GM23338 (cell line): ENCODE measurements at regions not wholly inside any gene's neighbourhood (a gene's known extent, or its start where the extent isn't known, plus 50 kb on each side); places are given as distances from the start of the nearest gene placed in this dataset.

Experiments used
- ATAC-seq: fragments of 200-7000 bp; cut with Tn5 transposase; 3 replicates; pipeline ENCODE4 v1.9.1; 2020
- DNase-seq: peaks from one replicate; pipeline ENCODE4 v3.0.0-alpha.2; 2015; ENCODE audit warnings: low spot score
- H2AFZ ChIP-seq: fragments of 200-600 bp; sonication (generic); 2 replicates; pipeline ENCODE4 v1.8.0; 2016; ENCODE audit warnings: antibody characterized with exemption, mild to moderate bottlenecking, moderate library complexity
- H3F3A ChIP-seq: fragments of 200-600 bp; sonication (generic); replicated peaks from 2 replicates; pipeline ENCODE4 v1.8.0; 2017; ENCODE audit warnings: antibody characterized with exemption, mixed run types, low read depth
- H3K27ac ChIP-seq: fragments of 200-600 bp; sonication (generic); 2 replicates; pipeline ENCODE4 v1.6.1; 2016; ENCODE audit warnings: low read depth
- H3K27me3 ChIP-seq: fragments of 200-600 bp; sonication (generic); 2 replicates; pipeline ENCODE4 v1.8.0; 2016; ENCODE audit warnings: mild to moderate bottlenecking, mixed run types, moderate library complexity; ENCODE audit not compliant: insufficient read depth
- H3K36me3 ChIP-seq: fragments of 200-600 bp; sonication (generic); 2 replicates; pipeline ENCODE4 v1.8.0; 2016; ENCODE audit warnings: mild to moderate bottlenecking; ENCODE audit not compliant: insufficient read depth
- H3K4me1 ChIP-seq: fragments of 200-600 bp; sonication (generic); 2 replicates; pipeline ENCODE4 v1.8.0; 2016; ENCODE audit warnings: mild to moderate bottlenecking, moderate library complexity; ENCODE audit not compliant: insufficient read depth
- H3K4me2 ChIP-seq: fragments of 200-600 bp; sonication (generic); 2 replicates; pipeline ENCODE4 v1.7.1; 2017; ENCODE audit warnings: mixed run types
- H3K4me3 ChIP-seq: fragments of 200-600 bp; sonication (generic); 2 replicates; pipeline ENCODE4 v1.6.1; 2016; ENCODE audit warnings: mixed run types
- H3K79me2 ChIP-seq: fragments of 200-600 bp; sonication (generic); replicated peaks from 2 replicates; pipeline ENCODE4 v1.8.0; 2017; ENCODE audit warnings: mild to moderate bottlenecking; ENCODE audit not compliant: insufficient read depth
- H3K9me2 ChIP-seq: fragments of 200-600 bp; sonication (generic); 2 replicates; pipeline ENCODE4 v1.8.0; 2017; ENCODE audit not compliant: insufficient read depth
- H4K20me1 ChIP-seq: fragments of 200-600 bp; sonication (generic); replicated peaks from 2 replicates; pipeline ENCODE4 v1.8.0; 2017; ENCODE audit warnings: mild to moderate bottlenecking; ENCODE audit not compliant: insufficient read depth
- H3K27ac Mint-ChIP-seq: 2 replicates; pipeline ENCODE4 v1.8.0; 2020; ENCODE audit warnings: inconsistent platforms, mild to moderate bottlenecking, moderate library complexity, mixed read lengths
- H3K27me3 Mint-ChIP-seq: 3 replicates; pipeline ENCODE4 v1.8.0; 2022; ENCODE audit warnings: low read depth, mild to moderate bottlenecking, moderate library complexity, mixed read lengths, inconsistent platforms; ENCODE audit not compliant: insufficient read depth, poor library complexity
- H3K36me3 Mint-ChIP-seq: 3 replicates; pipeline ENCODE4 v1.8.0; 2021; ENCODE audit warnings: low read depth, mild to moderate bottlenecking, inconsistent platforms, moderate library complexity, mixed read lengths
- H3K4me1 Mint-ChIP-seq: 3 replicates; pipeline ENCODE4 v1.8.0; 2020; ENCODE audit warnings: mild to moderate bottlenecking, inconsistent platforms, mixed read lengths
- H3K4me3 Mint-ChIP-seq: 3 replicates; pipeline ENCODE4 v1.8.0; 2021; ENCODE audit warnings: moderate library complexity, mild to moderate bottlenecking, inconsistent platforms, mixed read lengths
- H3K9me3 Mint-ChIP-seq: 3 replicates; pipeline ENCODE4 v1.8.0; 2020; ENCODE audit warnings: moderate library complexity, mild to moderate bottlenecking, inconsistent platforms, mixed read lengths
- CREB1 ChIP-seq: fragments of 250-450 bp; sonication (Bioruptor Pico); IDR thresholded peaks from 2 replicates; pipeline ENCODE4 v1.5.0; 2020; ENCODE audit warnings: low read depth, mild to moderate bottlenecking, moderate library complexity
- EZH2 ChIP-seq: fragments of 200-600 bp; sonication (generic); IDR thresholded peaks from one replicate; pipeline ENCODE4 v1.8.0; 2017; ENCODE audit warnings: antibody characterized with exemption, mild to moderate bottlenecking, low read depth; ENCODE audit not compliant: unreplicated experiment
- EZH2phosphoT487 ChIP-seq: fragments of 200-600 bp; sonication (generic); IDR thresholded peaks from one replicate; pipeline ENCODE4 v1.8.1; 2018; ENCODE audit warnings: antibody characterized with exemption; ENCODE audit not compliant: unreplicated experiment
- JUNB ChIP-seq: IDR thresholded peaks from one replicate; pipeline ENCODE4 v1.6.1; 2016; ENCODE audit warnings: antibody characterized with exemption; ENCODE audit not compliant: unreplicated experiment
- NANOG ChIP-seq: IDR thresholded peaks from 2 replicates; pipeline ENCODE4 v1.6.1; 2016; ENCODE audit warnings: antibody characterized with exemption, borderline replicate concordance
- POLR2AphosphoS5 ChIP-seq: IDR thresholded peaks from 2 replicates; pipeline ENCODE4 v1.6.1; 2016; ENCODE audit warnings: antibody characterized with exemption, low read depth
- STAT1 ChIP-seq: IDR thresholded peaks from one replicate; pipeline ENCODE4 v1.6.1; 2016; ENCODE audit warnings: antibody characterized with exemption; ENCODE audit not compliant: unreplicated experiment
- ZNF114 ChIP-seq: fragments of 250-450 bp; sonication (Bioruptor Pico); IDR thresholded peaks from 2 replicates; pipeline ENCODE4 v1.5.0; 2020; ENCODE audit warnings: mild to moderate bottlenecking, moderate library complexity
- ZNF331 ChIP-seq: fragments of 250-450 bp; sonication (Bioruptor Pico); IDR thresholded peaks from 2 replicates; pipeline ENCODE4 v1.5.0; 2020; ENCODE audit warnings: low read depth, mild to moderate bottlenecking, moderate library complexity
- TF ChIP-seq, protein P1 (sequence below): fragments of 250-450 bp; sonication (Bioruptor Pico); IDR thresholded peaks from 2 replicates; pipeline ENCODE4 v1.5.0; 2020; ENCODE audit warnings: mild to moderate bottlenecking, moderate library complexity
- TF ChIP-seq, protein P2 (sequence below): IDR thresholded peaks from 2 replicates; pipeline ENCODE4 v1.6.1; 2016; ENCODE audit warnings: antibody characterized with exemption
- TF ChIP-seq, protein P3 (sequence below): IDR thresholded peaks from one replicate; pipeline ENCODE4 v1.6.1; 2018; ENCODE audit warnings: antibody characterized with exemption; ENCODE audit not compliant: unreplicated experiment
- TF ChIP-seq, protein P4 (sequence below), 2 experiments: fragments of 200-600 bp in 1 of 2; sonication (generic) in 1 of 2; conservative IDR thresholded peaks; 2 replicates each; pipeline versions ENCODE4 v1.5.1 to v1.6.1; 2016 to 2017; ENCODE audit warnings: antibody characterized with exemption in 2 of 2, low read depth in 2 of 2, mild to moderate bottlenecking in 2 of 2, moderate library complexity in 1 of 2

DNA sequence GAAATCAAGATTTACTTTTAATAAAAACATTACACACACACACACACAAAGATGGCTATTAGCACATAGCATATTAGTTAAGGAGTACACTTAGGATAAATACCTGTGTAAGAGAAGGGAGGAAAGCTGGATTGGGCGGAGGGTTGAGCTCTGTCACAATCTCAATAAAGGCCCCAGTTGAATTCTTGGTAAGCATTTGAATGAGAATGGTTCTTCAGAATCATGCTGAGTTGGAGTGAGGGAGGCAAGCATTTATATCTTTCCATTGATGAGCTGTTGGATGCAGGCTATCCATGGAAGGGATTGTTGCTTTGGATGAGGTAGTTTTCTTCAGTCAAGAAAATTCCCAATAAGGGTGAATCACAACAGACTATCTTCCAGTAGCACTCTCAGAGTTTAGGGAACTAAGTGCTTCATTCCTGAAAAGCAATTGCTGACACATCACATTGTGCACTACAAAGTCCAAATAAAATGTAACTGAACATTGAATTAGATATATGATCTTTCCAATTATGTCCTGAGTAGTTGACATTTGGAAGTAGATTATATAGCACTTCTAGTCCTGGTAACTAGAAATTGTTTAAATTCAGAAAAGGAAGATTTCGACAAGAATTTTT is 95.7 kb downstream of the SUCNR1 start:
- Mint-ChIP-seq H3K27ac (peak overlapping the region; percentile 71; the same call in 1 of the 2 replicates), H3K27me3 (no peaks in the 10 kb centered on the region), H3K4me3 (no peak overlapping the region), H3K4me1 (peaks cover 12% of the 10 kb centered on the region; the same call in 2 of the 3 replicates), H3K36me3 (no peaks in the 10 kb centered on the region), H3K9me3 (0 out of 3 replicates have a peak, but pooled peaks cover 6% of the 10 kb centered on the region)
- Histone ChIP-seq H3K27ac (no peak overlapping the region), H3K27me3 (no peaks in the 10 kb centered on the region), H3K9me2 (no peaks in the 10 kb centered on the region; the same call in 1 of the 2 replicates), H3K4me3 (no peak overlapping the region), H3K36me3 (no peaks in the 10 kb centered on the region), H2AFZ (no peak overlapping the region), H3K4me2 (0 out of 2 replicates have a peak overlapping the region, but pooled peaks have one; percentile 14), H3F3A (no peaks in the 10 kb centered on the region), H4K20me1 (no peaks in the 10 kb centered on the region), H3K4me1 (no peaks in the 10 kb centered on the region), H3K79me2 (no peaks in the 10 kb centered on the region)
- no peak for TF ChIP-seq EZH2phosphoT487
- no peak for TF ChIP-seq CREB1 (CRISPR knock-in tag)
- TF ChIP-seq, protein P1, sequence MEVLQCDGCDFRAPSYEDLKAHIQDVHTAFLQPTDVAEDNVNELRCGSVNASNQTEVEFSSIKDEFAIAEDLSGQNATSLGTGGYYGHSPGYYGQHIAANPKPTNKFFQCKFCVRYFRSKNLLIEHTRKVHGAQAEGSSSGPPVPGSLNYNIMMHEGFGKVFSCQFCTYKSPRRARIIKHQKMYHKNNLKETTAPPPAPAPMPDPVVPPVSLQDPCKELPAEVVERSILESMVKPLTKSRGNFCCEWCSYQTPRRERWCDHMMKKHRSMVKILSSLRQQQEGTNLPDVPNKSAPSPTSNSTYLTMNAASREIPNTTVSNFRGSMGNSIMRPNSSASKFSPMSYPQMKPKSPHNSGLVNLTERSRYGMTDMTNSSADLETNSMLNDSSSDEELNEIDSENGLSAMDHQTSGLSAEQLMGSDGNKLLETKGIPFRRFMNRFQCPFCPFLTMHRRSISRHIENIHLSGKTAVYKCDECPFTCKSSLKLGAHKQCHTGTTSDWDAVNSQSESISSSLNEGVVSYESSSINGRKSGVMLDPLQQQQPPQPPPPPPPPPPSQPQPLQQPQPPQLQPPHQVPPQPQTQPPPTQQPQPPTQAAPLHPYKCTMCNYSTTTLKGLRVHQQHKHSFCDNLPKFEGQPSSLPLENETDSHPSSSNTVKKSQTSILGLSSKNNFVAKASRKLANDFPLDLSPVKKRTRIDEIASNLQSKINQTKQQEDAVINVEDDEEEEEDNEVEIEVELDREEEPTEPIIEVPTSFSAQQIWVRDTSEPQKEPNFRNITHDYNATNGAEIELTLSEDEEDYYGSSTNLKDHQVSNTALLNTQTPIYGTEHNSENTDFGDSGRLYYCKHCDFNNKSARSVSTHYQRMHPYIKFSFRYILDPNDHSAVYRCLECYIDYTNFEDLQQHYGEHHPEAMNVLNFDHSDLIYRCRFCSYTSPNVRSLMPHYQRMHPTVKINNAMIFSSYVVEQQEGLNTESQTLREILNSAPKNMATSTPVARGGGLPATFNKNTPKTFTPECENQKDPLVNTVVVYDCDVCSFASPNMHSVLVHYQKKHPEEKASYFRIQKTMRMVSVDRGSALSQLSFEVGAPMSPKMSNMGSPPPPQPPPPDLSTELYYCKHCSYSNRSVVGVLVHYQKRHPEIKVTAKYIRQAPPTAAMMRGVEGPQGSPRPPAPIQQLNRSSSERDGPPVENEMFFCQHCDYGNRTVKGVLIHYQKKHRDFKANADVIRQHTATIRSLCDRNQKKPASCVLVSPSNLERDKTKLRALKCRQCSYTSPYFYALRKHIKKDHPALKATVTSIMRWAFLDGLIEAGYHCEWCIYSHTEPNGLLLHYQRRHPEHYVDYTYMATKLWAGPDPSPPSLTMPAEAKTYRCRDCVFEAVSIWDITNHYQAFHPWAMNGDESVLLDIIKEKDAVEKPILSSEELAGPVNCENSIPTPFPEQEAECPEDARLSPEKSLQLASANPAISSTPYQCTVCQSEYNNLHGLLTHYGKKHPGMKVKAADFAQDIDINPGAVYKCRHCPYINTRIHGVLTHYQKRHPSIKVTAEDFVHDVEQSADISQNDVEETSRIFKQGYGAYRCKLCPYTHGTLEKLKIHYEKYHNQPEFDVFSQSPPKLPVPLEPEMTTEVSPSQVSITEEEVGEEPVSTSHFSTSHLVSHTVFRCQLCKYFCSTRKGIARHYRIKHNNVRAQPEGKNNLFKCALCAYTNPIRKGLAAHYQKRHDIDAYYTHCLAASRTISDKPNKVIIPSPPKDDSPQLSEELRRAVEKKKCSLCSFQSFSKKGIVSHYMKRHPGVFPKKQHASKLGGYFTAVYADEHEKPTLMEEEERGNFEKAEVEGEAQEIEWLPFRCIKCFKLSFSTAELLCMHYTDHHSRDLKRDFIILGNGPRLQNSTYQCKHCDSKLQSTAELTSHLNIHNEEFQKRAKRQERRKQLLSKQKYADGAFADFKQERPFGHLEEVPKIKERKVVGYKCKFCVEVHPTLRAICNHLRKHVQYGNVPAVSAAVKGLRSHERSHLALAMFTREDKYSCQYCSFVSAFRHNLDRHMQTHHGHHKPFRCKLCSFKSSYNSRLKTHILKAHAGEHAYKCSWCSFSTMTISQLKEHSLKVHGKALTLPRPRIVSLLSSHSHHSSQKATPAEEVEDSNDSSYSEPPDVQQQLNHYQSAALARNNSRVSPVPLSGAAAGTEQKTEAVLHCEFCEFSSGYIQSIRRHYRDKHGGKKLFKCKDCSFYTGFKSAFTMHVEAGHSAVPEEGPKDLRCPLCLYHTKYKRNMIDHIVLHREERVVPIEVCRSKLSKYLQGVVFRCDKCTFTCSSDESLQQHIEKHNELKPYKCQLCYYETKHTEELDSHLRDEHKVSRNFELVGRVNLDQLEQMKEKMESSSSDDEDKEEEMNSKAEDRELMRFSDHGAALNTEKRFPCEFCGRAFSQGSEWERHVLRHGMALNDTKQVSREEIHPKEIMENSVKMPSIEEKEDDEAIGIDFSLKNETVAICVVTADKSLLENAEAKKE (CRISPR knock-in tag), result no peak; the same call in 1 of the 2 replicates
- TF ChIP-seq NANOG, result no peak
- no peak for TF ChIP-seq ZNF114 (CRISPR knock-in tag)
- no peak for TF ChIP-seq POLR2AphosphoS5
- TF ChIP-seq, protein P2, sequence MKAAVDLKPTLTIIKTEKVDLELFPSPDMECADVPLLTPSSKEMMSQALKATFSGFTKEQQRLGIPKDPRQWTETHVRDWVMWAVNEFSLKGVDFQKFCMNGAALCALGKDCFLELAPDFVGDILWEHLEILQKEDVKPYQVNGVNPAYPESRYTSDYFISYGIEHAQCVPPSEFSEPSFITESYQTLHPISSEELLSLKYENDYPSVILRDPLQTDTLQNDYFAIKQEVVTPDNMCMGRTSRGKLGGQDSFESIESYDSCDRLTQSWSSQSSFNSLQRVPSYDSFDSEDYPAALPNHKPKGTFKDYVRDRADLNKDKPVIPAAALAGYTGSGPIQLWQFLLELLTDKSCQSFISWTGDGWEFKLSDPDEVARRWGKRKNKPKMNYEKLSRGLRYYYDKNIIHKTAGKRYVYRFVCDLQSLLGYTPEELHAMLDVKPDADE, result no peak
- TF ChIP-seq JUNB, result no peak
- TF ChIP-seq, protein P3, sequence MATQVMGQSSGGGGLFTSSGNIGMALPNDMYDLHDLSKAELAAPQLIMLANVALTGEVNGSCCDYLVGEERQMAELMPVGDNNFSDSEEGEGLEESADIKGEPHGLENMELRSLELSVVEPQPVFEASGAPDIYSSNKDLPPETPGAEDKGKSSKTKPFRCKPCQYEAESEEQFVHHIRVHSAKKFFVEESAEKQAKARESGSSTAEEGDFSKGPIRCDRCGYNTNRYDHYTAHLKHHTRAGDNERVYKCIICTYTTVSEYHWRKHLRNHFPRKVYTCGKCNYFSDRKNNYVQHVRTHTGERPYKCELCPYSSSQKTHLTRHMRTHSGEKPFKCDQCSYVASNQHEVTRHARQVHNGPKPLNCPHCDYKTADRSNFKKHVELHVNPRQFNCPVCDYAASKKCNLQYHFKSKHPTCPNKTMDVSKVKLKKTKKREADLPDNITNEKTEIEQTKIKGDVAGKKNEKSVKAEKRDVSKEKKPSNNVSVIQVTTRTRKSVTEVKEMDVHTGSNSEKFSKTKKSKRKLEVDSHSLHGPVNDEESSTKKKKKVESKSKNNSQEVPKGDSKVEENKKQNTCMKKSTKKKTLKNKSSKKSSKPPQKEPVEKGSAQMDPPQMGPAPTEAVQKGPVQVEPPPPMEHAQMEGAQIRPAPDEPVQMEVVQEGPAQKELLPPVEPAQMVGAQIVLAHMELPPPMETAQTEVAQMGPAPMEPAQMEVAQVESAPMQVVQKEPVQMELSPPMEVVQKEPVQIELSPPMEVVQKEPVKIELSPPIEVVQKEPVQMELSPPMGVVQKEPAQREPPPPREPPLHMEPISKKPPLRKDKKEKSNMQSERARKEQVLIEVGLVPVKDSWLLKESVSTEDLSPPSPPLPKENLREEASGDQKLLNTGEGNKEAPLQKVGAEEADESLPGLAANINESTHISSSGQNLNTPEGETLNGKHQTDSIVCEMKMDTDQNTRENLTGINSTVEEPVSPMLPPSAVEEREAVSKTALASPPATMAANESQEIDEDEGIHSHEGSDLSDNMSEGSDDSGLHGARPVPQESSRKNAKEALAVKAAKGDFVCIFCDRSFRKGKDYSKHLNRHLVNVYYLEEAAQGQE, result no peak
- TF ChIP-seq EZH2, result no peak
- TF ChIP-seq ZNF331, result no peak
- no peak for TF ChIP-seq STAT1
- TF ChIP-seq, protein P4, sequence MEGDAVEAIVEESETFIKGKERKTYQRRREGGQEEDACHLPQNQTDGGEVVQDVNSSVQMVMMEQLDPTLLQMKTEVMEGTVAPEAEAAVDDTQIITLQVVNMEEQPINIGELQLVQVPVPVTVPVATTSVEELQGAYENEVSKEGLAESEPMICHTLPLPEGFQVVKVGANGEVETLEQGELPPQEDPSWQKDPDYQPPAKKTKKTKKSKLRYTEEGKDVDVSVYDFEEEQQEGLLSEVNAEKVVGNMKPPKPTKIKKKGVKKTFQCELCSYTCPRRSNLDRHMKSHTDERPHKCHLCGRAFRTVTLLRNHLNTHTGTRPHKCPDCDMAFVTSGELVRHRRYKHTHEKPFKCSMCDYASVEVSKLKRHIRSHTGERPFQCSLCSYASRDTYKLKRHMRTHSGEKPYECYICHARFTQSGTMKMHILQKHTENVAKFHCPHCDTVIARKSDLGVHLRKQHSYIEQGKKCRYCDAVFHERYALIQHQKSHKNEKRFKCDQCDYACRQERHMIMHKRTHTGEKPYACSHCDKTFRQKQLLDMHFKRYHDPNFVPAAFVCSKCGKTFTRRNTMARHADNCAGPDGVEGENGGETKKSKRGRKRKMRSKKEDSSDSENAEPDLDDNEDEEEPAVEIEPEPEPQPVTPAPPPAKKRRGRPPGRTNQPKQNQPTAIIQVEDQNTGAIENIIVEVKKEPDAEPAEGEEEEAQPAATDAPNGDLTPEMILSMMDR (conservative IDR thresholded peaks at IDR 0.05; ENCODE audit: low read depth in 2 of 2), result no peak
- DNase-seq, result peak; percentile 70
- ATAC-seq, result peak; percentile 89
